ENCODE measurements at regions not wholly inside any gene's neighbourhood (a gene's known extent, or its start where the extent isn't known, plus 50 kb on each side); places are given as distances from the start of the nearest gene placed in this dataset.

- no peak for DNase-seq
Observed at GRCh38 chr4:165613581-165613980, 234.8 kb downstream of the CPE start.

GRCh38 chr4:165620913-165621312, 242.1 kb downstream of the CPE start:
- no peak for DNase-seq

- no peak for DNase-seq
Observed at GRCh38 chr4:165621983-165622382, 243.2 kb downstream of the CPE start.

- no peak for DNase-seq
Observed at GRCh38 chr4:165625281-165625680, 246.5 kb downstream of the CPE start.

- DNase-seq: no peak
Observed at GRCh38 chr4:165626316-165626715, 246.7 kb upstream of the TLL1 start.

- no peak for DNase-seq
Observed at GRCh38 chr4:165627128-165627527, 245.9 kb upstream of the TLL1 start.

GRCh38 chr4:165627548-165627947, 245.5 kb upstream of the TLL1 start:
- DNase-seq: no peak

GRCh38 chr4:165628572-165628971, 244.5 kb upstream of the TLL1 start:
- no peak for DNase-seq

GRCh38 chr4:165630671-165631070, 242.4 kb upstream of the TLL1 start:
- no peak for DNase-seq

GRCh38 chr4:165631208-165631894, 241.7 kb upstream of the TLL1 start:
- DNase-seq: no peak

- no peak for DNase-seq
Observed at GRCh38 chr4:165631912-165632311, 241.1 kb upstream of the TLL1 start.

GRCh38 chr4:165634766-165635165, 238.3 kb upstream of the TLL1 start:
- DNase-seq: no peak

- no peak for DNase-seq
Observed at GRCh38 chr4:165635381-165635780, 237.7 kb upstream of the TLL1 start.

GRCh38 chr4:165635951-165636350, 237.1 kb upstream of the TLL1 start:
- no peak for DNase-seq

- no peak for DNase-seq
Observed at GRCh38 chr4:165651901-165652300, 221.1 kb upstream of the TLL1 start.

- no peak for DNase-seq
Observed at GRCh38 chr4:165654556-165654955, 218.5 kb upstream of the TLL1 start.

- no peak for DNase-seq
Observed at GRCh38 chr4:165656399-165656798, 216.6 kb upstream of the TLL1 start.

GRCh38 chr4:165656829-165657490, 216.1 kb upstream of the TLL1 start:
- DNase-seq: no peak

- no peak for DNase-seq
Observed at GRCh38 chr4:165662341-165662740, 210.7 kb upstream of the TLL1 start.

- no peak for DNase-seq
Observed at GRCh38 chr4:165663411-165663810, 209.6 kb upstream of the TLL1 start.

- DNase-seq: no peak
Observed at GRCh38 chr4:165666836-165667235, 206.2 kb upstream of the TLL1 start.

GRCh38 chr4:165667969-165668368, 205.1 kb upstream of the TLL1 start:
- DNase-seq: no peak

GRCh38 chr4:165668694-165669093, 204.3 kb upstream of the TLL1 start:
- no peak for DNase-seq

- no peak for DNase-seq
Observed at GRCh38 chr4:165677081-165677480, 196.0 kb upstream of the TLL1 start.
